ENCODE measurements at regions not wholly inside any gene's neighbourhood (a gene's known extent, or its start where the extent isn't known, plus 50 kb on each side); places are given as distances from the start of the nearest gene placed in this dataset.

DNA sequence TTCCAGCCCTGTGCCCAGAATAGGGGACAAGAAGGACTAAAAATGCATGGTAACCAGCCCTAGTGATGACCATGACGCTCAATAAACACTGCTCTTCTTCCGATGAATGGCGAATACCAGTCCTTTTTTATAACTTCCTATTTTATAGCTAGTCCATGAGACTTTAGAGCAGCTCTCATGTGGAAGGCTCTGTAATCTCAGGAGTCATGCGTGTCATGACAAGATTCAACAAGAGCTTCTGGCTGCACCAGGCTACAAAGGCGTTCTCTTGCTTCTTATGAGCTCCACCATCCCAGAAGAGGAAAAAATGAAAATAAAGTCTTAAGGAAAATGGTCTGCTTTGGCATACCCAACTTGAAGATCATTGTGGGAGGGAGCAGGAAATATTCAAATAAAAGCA, 141.0 kb downstream of the TMCO5A start:
- Histone ChIP-seq H3K27ac (ENCODE audit: low read depth, low read length) (no peak overlapping the region), H3K9me3 (ENCODE audit: insufficient read depth, low read length) (no peaks in the 10 kb centered on the region), H3K4me2 (ENCODE audit: low read depth, low read length, poor library complexity, severe bottlenecking) (no peak overlapping the region), H2AFZ (ENCODE audit: low read depth, low read length, severe bottlenecking) (no peak overlapping the region), H3K27me3 (ENCODE audit: low read length) (no peaks in the 10 kb centered on the region), H3K79me2 (ENCODE audit: insufficient read depth, low read length) (no peaks in the 10 kb centered on the region), H3K4me3 (ENCODE audit: insufficient read depth, low read length, poor library complexity, severe bottlenecking) (no peak overlapping the region), H3K36me3 (ENCODE audit: low read length) (no peaks in the 10 kb centered on the region), H3K9ac (ENCODE audit: low read length) (no peak overlapping the region), H3K9me2 (replicated peaks; ENCODE audit: insufficient read depth, low read length) (no peaks in the 10 kb centered on the region), H4K20me1 (ENCODE audit: low read depth, low read length) (no peaks in the 10 kb centered on the region), H3F3A (ENCODE audit: insufficient read depth) (no peaks in the 10 kb centered on the region)
- no peak for TF ChIP-seq EZH2phosphoT487 (conservative IDR thresholded peaks at IDR 0.05; ENCODE audit: low read length)
- TF ChIP-seq, protein P1, sequence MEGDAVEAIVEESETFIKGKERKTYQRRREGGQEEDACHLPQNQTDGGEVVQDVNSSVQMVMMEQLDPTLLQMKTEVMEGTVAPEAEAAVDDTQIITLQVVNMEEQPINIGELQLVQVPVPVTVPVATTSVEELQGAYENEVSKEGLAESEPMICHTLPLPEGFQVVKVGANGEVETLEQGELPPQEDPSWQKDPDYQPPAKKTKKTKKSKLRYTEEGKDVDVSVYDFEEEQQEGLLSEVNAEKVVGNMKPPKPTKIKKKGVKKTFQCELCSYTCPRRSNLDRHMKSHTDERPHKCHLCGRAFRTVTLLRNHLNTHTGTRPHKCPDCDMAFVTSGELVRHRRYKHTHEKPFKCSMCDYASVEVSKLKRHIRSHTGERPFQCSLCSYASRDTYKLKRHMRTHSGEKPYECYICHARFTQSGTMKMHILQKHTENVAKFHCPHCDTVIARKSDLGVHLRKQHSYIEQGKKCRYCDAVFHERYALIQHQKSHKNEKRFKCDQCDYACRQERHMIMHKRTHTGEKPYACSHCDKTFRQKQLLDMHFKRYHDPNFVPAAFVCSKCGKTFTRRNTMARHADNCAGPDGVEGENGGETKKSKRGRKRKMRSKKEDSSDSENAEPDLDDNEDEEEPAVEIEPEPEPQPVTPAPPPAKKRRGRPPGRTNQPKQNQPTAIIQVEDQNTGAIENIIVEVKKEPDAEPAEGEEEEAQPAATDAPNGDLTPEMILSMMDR (IDR thresholded peaks at IDR 0.05; ENCODE audit: insufficient read depth, low read length, poor library complexity, severe bottlenecking): no peak

- no peak for TF ChIP-seq EZH2phosphoT487 (conservative IDR thresholded peaks at IDR 0.05; ENCODE audit: low read length)
- TF ChIP-seq, protein P1 (IDR thresholded peaks at IDR 0.05; ENCODE audit: insufficient read depth, low read length, poor library complexity, severe bottlenecking): no peak
- Histone ChIP-seq H3K9ac (ENCODE audit: low read length) (no peak overlapping the region), H2AFZ (ENCODE audit: low read depth, low read length, severe bottlenecking) (no peak overlapping the region), H3K27ac (ENCODE audit: low read depth, low read length) (peak overlapping the region; percentile 56), H3K4me3 (ENCODE audit: insufficient read depth, low read length, poor library complexity, severe bottlenecking) (no peak overlapping the region), H3K27me3 (ENCODE audit: low read length) (no peaks in the 10 kb centered on the region), H3K79me2 (ENCODE audit: insufficient read depth, low read length) (no peaks in the 10 kb centered on the region), H4K20me1 (ENCODE audit: low read depth, low read length) (no peaks in the 10 kb centered on the region), H3K4me2 (ENCODE audit: low read depth, low read length, poor library complexity, severe bottlenecking) (peak overlapping the region; percentile 9), H3K9me2 (replicated peaks; ENCODE audit: insufficient read depth, low read length) (no peaks in the 10 kb centered on the region), H3K36me3 (ENCODE audit: low read length) (no peaks in the 10 kb centered on the region), H3F3A (ENCODE audit: insufficient read depth) (no peaks in the 10 kb centered on the region), H3K9me3 (ENCODE audit: insufficient read depth, low read length) (no peaks in the 10 kb centered on the region)
Measured at GRCh38 chr15:38076786-38077185, 142.3 kb downstream of the TMCO5A start.

DNA sequence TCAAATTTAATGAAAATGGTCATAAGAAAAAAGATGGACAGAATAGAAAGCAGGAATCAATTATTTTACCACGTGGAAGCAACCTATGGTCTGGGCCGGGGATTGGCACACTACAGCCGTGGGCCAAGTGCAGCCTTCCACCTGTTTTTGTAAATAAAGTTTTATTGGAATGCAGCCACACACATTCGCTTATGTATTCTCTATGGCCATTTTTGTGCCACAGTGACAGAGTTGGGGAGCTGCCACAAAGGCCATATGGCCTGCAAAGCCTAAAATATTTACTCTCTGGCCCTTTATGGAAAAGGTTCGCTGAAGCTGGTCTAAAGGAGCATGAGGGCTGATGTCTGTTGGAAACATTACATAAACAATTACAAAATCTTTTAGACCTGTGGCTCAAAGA, 144.8 kb downstream of the TMCO5A start:
- no peaks in the 10 kb centered on the region for H4K20me1 ChIP-seq (ENCODE audit: low read depth, low read length)
- no peaks in the 10 kb centered on the region for H3K9me3 ChIP-seq (ENCODE audit: insufficient read depth, low read length)
- H3K4me3 ChIP-seq (ENCODE audit: insufficient read depth, low read length, poor library complexity, severe bottlenecking): no peak overlapping the region
- no peaks in the 10 kb centered on the region for H3K36me3 ChIP-seq (ENCODE audit: low read length)
- no peak overlapping the region for H3K27ac ChIP-seq (ENCODE audit: low read depth, low read length)
- H3K27me3 ChIP-seq (ENCODE audit: low read length): no peaks in the 10 kb centered on the region
- no peaks in the 10 kb centered on the region for H3F3A ChIP-seq (ENCODE audit: insufficient read depth)
- H3K79me2 ChIP-seq (ENCODE audit: insufficient read depth, low read length): no peaks in the 10 kb centered on the region
- no peaks in the 10 kb centered on the region for H3K9me2 ChIP-seq (replicated peaks; ENCODE audit: insufficient read depth, low read length)
- no peak overlapping the region for H2AFZ ChIP-seq (ENCODE audit: low read depth, low read length, severe bottlenecking)
- H3K4me2 ChIP-seq (ENCODE audit: low read depth, low read length, poor library complexity, severe bottlenecking): no peak overlapping the region
- TF ChIP-seq, protein P1 (IDR thresholded peaks at IDR 0.05; ENCODE audit: insufficient read depth, low read length, poor library complexity, severe bottlenecking): no peak
- no peak for TF ChIP-seq EZH2phosphoT487 (conservative IDR thresholded peaks at IDR 0.05; ENCODE audit: low read length)
- H3K9ac ChIP-seq (ENCODE audit: low read length): no peak overlapping the region
